ENCODE measurements at regions not wholly inside any gene's neighbourhood (a gene's known extent, or its start where the extent isn't known, plus 50 kb on each side); places are given as distances from the start of the nearest gene placed in this dataset.
"Not testable (repeated sequence)": the region's sequence is repeated elsewhere in the genome, so short reads cannot be mapped to it uniquely, and the experiment has no call there.

GRCh38 chr13:59398661-59399060, 765.1 kb downstream of the DIAPH3 start:
- FAIRE-seq = no peak
- no peak for DNase-seq (ENCODE audit: insufficient read length, low spot score)
- TF ChIP-seq CTCF (IDR thresholded peaks at IDR 0.05; ENCODE audit: insufficient read depth, missing control alignments) = no peak

- no peak for TF ChIP-seq CTCF (IDR thresholded peaks at IDR 0.05; ENCODE audit: insufficient read depth, missing control alignments)
- FAIRE-seq (no peak), DNase-seq (ENCODE audit: insufficient read length, low spot score) (no peak)
Measured at GRCh38 chr13:59399513-59399912, 764.2 kb downstream of the DIAPH3 start.

- no peak for DNase-seq (ENCODE audit: insufficient read length, low spot score)
- no peak for TF ChIP-seq CTCF (IDR thresholded peaks at IDR 0.05; ENCODE audit: insufficient read depth, missing control alignments)
- no peak for FAIRE-seq
Measured at GRCh38 chr13:59404331-59404730, 759.4 kb downstream of the DIAPH3 start.

GRCh38 chr13:59407251-59407650, 756.5 kb downstream of the DIAPH3 start:
- DNase-seq (ENCODE audit: insufficient read length, low spot score); FAIRE-seq: not testable (repeated sequence)

GRCh38 chr13:59408738-59409137, 755.0 kb downstream of the DIAPH3 start:
- no peak for FAIRE-seq
- DNase-seq (ENCODE audit: insufficient read length, low spot score) = no peak
- TF ChIP-seq CTCF (IDR thresholded peaks at IDR 0.05; ENCODE audit: insufficient read depth, missing control alignments) = no peak

- FAIRE-seq (peak; percentile 74), DNase-seq (ENCODE audit: insufficient read length, low spot score) (no peak)
- no peak for TF ChIP-seq CTCF (IDR thresholded peaks at IDR 0.05; ENCODE audit: insufficient read depth, missing control alignments)
Measured at GRCh38 chr13:59409211-59409610, 754.5 kb downstream of the DIAPH3 start.

- peak; percentile 21 for DNase-seq (ENCODE audit: insufficient read length, low spot score)
- no peak for FAIRE-seq
- TF ChIP-seq CTCF (IDR thresholded peaks at IDR 0.05; ENCODE audit: insufficient read depth, missing control alignments) = no peak
Measured at GRCh38 chr13:59409634-59410200, 754.0 kb downstream of the DIAPH3 start.

GRCh38 chr13:59413126-59413525, 750.6 kb downstream of the DIAPH3 start:
- no peak for TF ChIP-seq CTCF (IDR thresholded peaks at IDR 0.05; ENCODE audit: insufficient read depth, missing control alignments)
- no peak for FAIRE-seq
- no peak for DNase-seq (ENCODE audit: insufficient read length, low spot score)
